ENCODE measurements at regions not wholly inside any gene's neighbourhood (a gene's known extent, or its start where the extent isn't known, plus 50 kb on each side); places are given as distances from the start of the nearest gene placed in this dataset.

DNA sequence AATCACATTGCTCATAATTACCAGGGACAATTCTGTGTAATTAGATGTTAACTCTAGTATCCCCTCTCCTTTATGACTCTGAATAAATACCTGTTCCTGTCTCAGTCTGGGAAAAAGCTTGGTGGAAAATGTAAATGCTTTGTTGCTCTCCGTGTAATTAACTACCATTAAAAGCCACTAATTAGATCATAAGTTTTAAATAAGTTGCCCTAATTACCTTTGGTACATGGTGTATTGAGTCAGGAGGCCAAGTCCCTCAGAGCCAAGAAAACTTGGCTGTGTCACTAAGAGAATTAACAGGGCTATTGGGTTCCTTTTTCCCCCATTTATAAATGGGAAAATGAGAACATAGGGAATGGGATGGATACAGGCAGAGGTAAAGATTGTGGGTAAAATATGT, 617.6 kb downstream of the TLR4 start:
- Histone ChIP-seq H3K9me3 (replicated peaks; ENCODE audit: control insufficient read depth, insufficient read depth, low read length) (no peaks in the 10 kb centered on the region), H4K20me1 (ENCODE audit: control insufficient read depth, insufficient read depth) (no peaks in the 10 kb centered on the region), H3K9ac (ENCODE audit: control insufficient read depth, insufficient read depth, low read length) (no peak overlapping the region), H3K27ac (ENCODE audit: control insufficient read depth, insufficient read depth) (no peak overlapping the region), H3K4me1 (ENCODE audit: control insufficient read depth, insufficient read depth, low read length) (no peaks in the 10 kb centered on the region), H3K27me3 (replicated peaks in 1 of 2; ENCODE audit: control insufficient read depth in 2 of 2, insufficient read depth in 2 of 2, low read length in 1 of 2) (no peaks in the 10 kb centered on the region), H2AFZ (ENCODE audit: control insufficient read depth, low read depth, low read length) (no peak overlapping the region), H3K79me2 (ENCODE audit: control insufficient read depth, insufficient read depth, low read length) (no peaks in the 10 kb centered on the region), H3K4me2 (ENCODE audit: control insufficient read depth, insufficient read depth) (no peak overlapping the region), H3K4me3 (no peak overlapping the region), H3K36me3 (ENCODE audit: control insufficient read depth in 2 of 2, insufficient read depth in 2 of 2, low read length in 1 of 2) (no peaks in the 10 kb centered on the region)
- WGBS (ENCODE audit: insufficient coverage, insufficient replicate concordance, low lambda C conversion rate, missing lambda C conversion rate): 26% methylated on average over 1 of the region's 1 CpG
- ChIA-PET RAD21 (ENCODE audit: unreplicated experiment) (no interaction called here), CTCF (no interaction called here), SMC1A (ENCODE audit: uncharacterized antibody, unreplicated experiment) (no interaction called here), POLR2A (no interaction called here)
- FAIRE-seq (no peak), ATAC-seq (no peak), DNase-seq (ENCODE audit: low read depth, low spot score) (no peak)
- in situ Hi-C loops (cut with MboI) (no loop called here), intact Hi-C loops (cut with micrococcal nuclease; ENCODE audit: unreplicated experiment) (no loop called here)
- BruUV-seq (replicated peaks): no TSS peak
- TF ChIP-seq, protein P1, sequence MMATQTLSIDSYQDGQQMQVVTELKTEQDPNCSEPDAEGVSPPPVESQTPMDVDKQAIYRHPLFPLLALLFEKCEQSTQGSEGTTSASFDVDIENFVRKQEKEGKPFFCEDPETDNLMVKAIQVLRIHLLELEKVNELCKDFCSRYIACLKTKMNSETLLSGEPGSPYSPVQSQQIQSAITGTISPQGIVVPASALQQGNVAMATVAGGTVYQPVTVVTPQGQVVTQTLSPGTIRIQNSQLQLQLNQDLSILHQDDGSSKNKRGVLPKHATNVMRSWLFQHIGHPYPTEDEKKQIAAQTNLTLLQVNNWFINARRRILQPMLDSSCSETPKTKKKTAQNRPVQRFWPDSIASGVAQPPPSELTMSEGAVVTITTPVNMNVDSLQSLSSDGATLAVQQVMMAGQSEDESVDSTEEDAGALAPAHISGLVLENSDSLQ (IDR thresholded peaks at IDR 0.05): no peak
- TF ChIP-seq FOXK2 (IDR thresholded peaks at IDR 0.05): no peak
- TF ChIP-seq NFYB (IDR thresholded peaks at IDR 0.05; ENCODE audit: insufficient read depth, low read depth, low read length): no peak
- TF ChIP-seq, protein P2, sequence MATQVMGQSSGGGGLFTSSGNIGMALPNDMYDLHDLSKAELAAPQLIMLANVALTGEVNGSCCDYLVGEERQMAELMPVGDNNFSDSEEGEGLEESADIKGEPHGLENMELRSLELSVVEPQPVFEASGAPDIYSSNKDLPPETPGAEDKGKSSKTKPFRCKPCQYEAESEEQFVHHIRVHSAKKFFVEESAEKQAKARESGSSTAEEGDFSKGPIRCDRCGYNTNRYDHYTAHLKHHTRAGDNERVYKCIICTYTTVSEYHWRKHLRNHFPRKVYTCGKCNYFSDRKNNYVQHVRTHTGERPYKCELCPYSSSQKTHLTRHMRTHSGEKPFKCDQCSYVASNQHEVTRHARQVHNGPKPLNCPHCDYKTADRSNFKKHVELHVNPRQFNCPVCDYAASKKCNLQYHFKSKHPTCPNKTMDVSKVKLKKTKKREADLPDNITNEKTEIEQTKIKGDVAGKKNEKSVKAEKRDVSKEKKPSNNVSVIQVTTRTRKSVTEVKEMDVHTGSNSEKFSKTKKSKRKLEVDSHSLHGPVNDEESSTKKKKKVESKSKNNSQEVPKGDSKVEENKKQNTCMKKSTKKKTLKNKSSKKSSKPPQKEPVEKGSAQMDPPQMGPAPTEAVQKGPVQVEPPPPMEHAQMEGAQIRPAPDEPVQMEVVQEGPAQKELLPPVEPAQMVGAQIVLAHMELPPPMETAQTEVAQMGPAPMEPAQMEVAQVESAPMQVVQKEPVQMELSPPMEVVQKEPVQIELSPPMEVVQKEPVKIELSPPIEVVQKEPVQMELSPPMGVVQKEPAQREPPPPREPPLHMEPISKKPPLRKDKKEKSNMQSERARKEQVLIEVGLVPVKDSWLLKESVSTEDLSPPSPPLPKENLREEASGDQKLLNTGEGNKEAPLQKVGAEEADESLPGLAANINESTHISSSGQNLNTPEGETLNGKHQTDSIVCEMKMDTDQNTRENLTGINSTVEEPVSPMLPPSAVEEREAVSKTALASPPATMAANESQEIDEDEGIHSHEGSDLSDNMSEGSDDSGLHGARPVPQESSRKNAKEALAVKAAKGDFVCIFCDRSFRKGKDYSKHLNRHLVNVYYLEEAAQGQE (IDR thresholded peaks at IDR 0.05; ENCODE audit: low read depth, low read length): no peak
- no peak for TF ChIP-seq FOS (IDR thresholded peaks at IDR 0.05; ENCODE audit: borderline replicate concordance, extremely low read depth, insufficient read length)
- TF ChIP-seq PAX8 (IDR thresholded peaks at IDR 0.05): no peak

Measured in GM12878 (cell line).